Skin epidermis (tissue), 12 donors: ENCODE measurements at regions not wholly inside any gene's neighbourhood (a gene's known extent, or its start where the extent isn't known, plus 50 kb on each side); places are given as distances from the start of the nearest gene placed in this dataset.

Experiments used
- H3K27ac ChIP-seq, 21 experiments: fragments of 200-600 bp; sonication (generic) in 11 of 21; one replicate each; pipeline ENCODE4 v1.5.0; 2020; ENCODE audit warnings: mild to moderate bottlenecking in 3 of 21, inconsistent platforms in 2 of 21, moderate library complexity in 2 of 21
- H3K4me3 ChIP-seq, 7 experiments: fragments of 200-600 bp; sonication (generic) in 2 of 7; one replicate each; pipeline ENCODE4 v1.5.0; 2020; ENCODE audit warnings: inconsistent platforms in 2 of 7, mild to moderate bottlenecking in 2 of 7, moderate library complexity in 1 of 7

- Histone ChIP-seq H3K4me3 (no peak overlapping the region), H3K27ac (no peak overlapping the region)
Observed at GRCh38 chr4:182010876-182011275, 232.3 kb upstream of the TENM3 start.

- Histone ChIP-seq H3K27ac (no peak overlapping the region), H3K4me3 (no peak overlapping the region)
Observed at GRCh38 chr4:182014164-182014563, 229.0 kb upstream of the TENM3 start.

GRCh38 chr4:182015014-182015413 lies 228.2 kb upstream of the TENM3 start:
- Histone ChIP-seq H3K27ac (no peak overlapping the region), H3K4me3 (no peak overlapping the region)

- Histone ChIP-seq H3K27ac (no peak overlapping the region), H3K4me3 (no peak overlapping the region)
Observed at GRCh38 chr4:182015893-182016292, 227.3 kb upstream of the TENM3 start.

GRCh38 chr4:182017038-182017437 lies 226.2 kb upstream of the TENM3 start:
- H3K27ac ChIP-seq, result no peak overlapping the region
- H3K4me3 ChIP-seq, result no peak overlapping the region

- Histone ChIP-seq H3K4me3 (no peak overlapping the region), H3K27ac (no peak overlapping the region)
Observed at GRCh38 chr4:182018691-182019090, 224.5 kb upstream of the TENM3 start.

GRCh38 chr4:182019148-182019652 lies 224.0 kb upstream of the TENM3 start:
- H3K4me3 ChIP-seq, result no peak overlapping the region
- H3K27ac ChIP-seq, result no peak overlapping the region

- no peak overlapping the region for H3K4me3 ChIP-seq
Observed at GRCh38 chr4:182022909-182023308, 220.3 kb upstream of the TENM3 start.

GRCh38 chr4:182023469-182023868 lies 219.7 kb upstream of the TENM3 start:
- H3K4me3 ChIP-seq, result no peak overlapping the region
- H3K27ac ChIP-seq, result no peak overlapping the region

More at GRCh38 chr4:182022909-182023308, 220.3 kb upstream of the TENM3 start:
- H3K27ac ChIP-seq, result no peak overlapping the region

- H3K4me3 ChIP-seq, result no peak overlapping the region
- no peak overlapping the region for H3K27ac ChIP-seq
Observed at GRCh38 chr4:182042945-182043344, 200.3 kb upstream of the TENM3 start.

- Histone ChIP-seq H3K4me3 (no peak overlapping the region), H3K27ac (no peak overlapping the region)
Observed at GRCh38 chr4:182048871-182049270, 194.3 kb upstream of the TENM3 start.

- Histone ChIP-seq H3K27ac (no peak overlapping the region), H3K4me3 (no peak overlapping the region)
Observed at GRCh38 chr4:182056866-182057265, 186.3 kb upstream of the TENM3 start.

- H3K4me3 ChIP-seq, result no peak overlapping the region
- no peak overlapping the region for H3K27ac ChIP-seq
Observed at GRCh38 chr4:182062458-182062857, 180.7 kb upstream of the TENM3 start.

- H3K4me3 ChIP-seq, result no peak overlapping the region
- H3K27ac ChIP-seq, result no peak overlapping the region
Observed at GRCh38 chr4:182062936-182063335, 180.3 kb upstream of the TENM3 start.

GRCh38 chr4:182063651-182064050 lies 179.6 kb upstream of the TENM3 start:
- Histone ChIP-seq H3K4me3 (no peak overlapping the region), H3K27ac (no peak overlapping the region)

GRCh38 chr4:182065255-182065654 lies 177.9 kb upstream of the TENM3 start:
- Histone ChIP-seq H3K27ac (no peak overlapping the region), H3K4me3 (no peak overlapping the region)

GRCh38 chr4:182066037-182066436 lies 177.2 kb upstream of the TENM3 start:
- H3K27ac ChIP-seq, result no peak overlapping the region

GRCh38 chr4:182067828-182068227 lies 175.4 kb upstream of the TENM3 start:
- Histone ChIP-seq H3K27ac (no peak overlapping the region), H3K4me3 (no peak overlapping the region)

More at GRCh38 chr4:182066037-182066436, 177.2 kb upstream of the TENM3 start:
- no peak overlapping the region for H3K4me3 ChIP-seq

- no peak overlapping the region for H3K27ac ChIP-seq
- no peak overlapping the region for H3K4me3 ChIP-seq
Observed at GRCh38 chr4:182068920-182069319, 174.3 kb upstream of the TENM3 start.

GRCh38 chr4:182073278-182073677 lies 169.9 kb upstream of the TENM3 start:
- H3K27ac ChIP-seq, result no peak overlapping the region
- no peak overlapping the region for H3K4me3 ChIP-seq

- Histone ChIP-seq H3K27ac (no peak overlapping the region), H3K4me3 (no peak overlapping the region)
Observed at GRCh38 chr4:182074139-182074538, 169.1 kb upstream of the TENM3 start.

- no peak overlapping the region for H3K27ac ChIP-seq
- no peak overlapping the region for H3K4me3 ChIP-seq
Observed at GRCh38 chr4:182074810-182075209, 168.4 kb upstream of the TENM3 start.
